ENCODE measurements at regions not wholly inside any gene's neighbourhood (a gene's known extent, or its start where the extent isn't known, plus 50 kb on each side); places are given as distances from the start of the nearest gene placed in this dataset.

GRCh38 chr13:34756136-34756535 lies 185.9 kb upstream of the NBEA start:
- no peak overlapping the region for H3K4me3 ChIP-seq (replicated peaks; ENCODE audit: insufficient read depth, low read length)
- peaks cover 6% of the 10 kb centered on the region for H3K27me3 ChIP-seq (ENCODE audit: insufficient read depth, poor library complexity, severe bottlenecking)
- no peak overlapping the region for H3K27ac ChIP-seq (replicated peaks)
- TF ChIP-seq SPI1 (IDR thresholded peaks at IDR 0.05; ENCODE audit: borderline replicate concordance, low read depth) = no peak
- no peak for TF ChIP-seq POLR2AphosphoS5 (IDR thresholded peaks at IDR 0.05; ENCODE audit: low read depth)
- TF ChIP-seq, protein P1, sequence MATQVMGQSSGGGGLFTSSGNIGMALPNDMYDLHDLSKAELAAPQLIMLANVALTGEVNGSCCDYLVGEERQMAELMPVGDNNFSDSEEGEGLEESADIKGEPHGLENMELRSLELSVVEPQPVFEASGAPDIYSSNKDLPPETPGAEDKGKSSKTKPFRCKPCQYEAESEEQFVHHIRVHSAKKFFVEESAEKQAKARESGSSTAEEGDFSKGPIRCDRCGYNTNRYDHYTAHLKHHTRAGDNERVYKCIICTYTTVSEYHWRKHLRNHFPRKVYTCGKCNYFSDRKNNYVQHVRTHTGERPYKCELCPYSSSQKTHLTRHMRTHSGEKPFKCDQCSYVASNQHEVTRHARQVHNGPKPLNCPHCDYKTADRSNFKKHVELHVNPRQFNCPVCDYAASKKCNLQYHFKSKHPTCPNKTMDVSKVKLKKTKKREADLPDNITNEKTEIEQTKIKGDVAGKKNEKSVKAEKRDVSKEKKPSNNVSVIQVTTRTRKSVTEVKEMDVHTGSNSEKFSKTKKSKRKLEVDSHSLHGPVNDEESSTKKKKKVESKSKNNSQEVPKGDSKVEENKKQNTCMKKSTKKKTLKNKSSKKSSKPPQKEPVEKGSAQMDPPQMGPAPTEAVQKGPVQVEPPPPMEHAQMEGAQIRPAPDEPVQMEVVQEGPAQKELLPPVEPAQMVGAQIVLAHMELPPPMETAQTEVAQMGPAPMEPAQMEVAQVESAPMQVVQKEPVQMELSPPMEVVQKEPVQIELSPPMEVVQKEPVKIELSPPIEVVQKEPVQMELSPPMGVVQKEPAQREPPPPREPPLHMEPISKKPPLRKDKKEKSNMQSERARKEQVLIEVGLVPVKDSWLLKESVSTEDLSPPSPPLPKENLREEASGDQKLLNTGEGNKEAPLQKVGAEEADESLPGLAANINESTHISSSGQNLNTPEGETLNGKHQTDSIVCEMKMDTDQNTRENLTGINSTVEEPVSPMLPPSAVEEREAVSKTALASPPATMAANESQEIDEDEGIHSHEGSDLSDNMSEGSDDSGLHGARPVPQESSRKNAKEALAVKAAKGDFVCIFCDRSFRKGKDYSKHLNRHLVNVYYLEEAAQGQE (IDR thresholded peaks at IDR 0.05; ENCODE audit: insufficient replicate concordance, low read depth) = no peak
- TF ChIP-seq, protein P2, sequence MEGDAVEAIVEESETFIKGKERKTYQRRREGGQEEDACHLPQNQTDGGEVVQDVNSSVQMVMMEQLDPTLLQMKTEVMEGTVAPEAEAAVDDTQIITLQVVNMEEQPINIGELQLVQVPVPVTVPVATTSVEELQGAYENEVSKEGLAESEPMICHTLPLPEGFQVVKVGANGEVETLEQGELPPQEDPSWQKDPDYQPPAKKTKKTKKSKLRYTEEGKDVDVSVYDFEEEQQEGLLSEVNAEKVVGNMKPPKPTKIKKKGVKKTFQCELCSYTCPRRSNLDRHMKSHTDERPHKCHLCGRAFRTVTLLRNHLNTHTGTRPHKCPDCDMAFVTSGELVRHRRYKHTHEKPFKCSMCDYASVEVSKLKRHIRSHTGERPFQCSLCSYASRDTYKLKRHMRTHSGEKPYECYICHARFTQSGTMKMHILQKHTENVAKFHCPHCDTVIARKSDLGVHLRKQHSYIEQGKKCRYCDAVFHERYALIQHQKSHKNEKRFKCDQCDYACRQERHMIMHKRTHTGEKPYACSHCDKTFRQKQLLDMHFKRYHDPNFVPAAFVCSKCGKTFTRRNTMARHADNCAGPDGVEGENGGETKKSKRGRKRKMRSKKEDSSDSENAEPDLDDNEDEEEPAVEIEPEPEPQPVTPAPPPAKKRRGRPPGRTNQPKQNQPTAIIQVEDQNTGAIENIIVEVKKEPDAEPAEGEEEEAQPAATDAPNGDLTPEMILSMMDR (IDR thresholded peaks at IDR 0.05; ENCODE audit: insufficient read depth, low read length) = no peak
- no peak for TF ChIP-seq GABPA (IDR thresholded peaks at IDR 0.05; ENCODE audit: low read depth)
- DNase-seq (ENCODE audit: low read depth in 1 of 2, low spot score in 1 of 2) = no peak

- Histone ChIP-seq H3K4me3 (replicated peaks; ENCODE audit: insufficient read depth, low read length) (no peak overlapping the region), H3K27me3 (ENCODE audit: insufficient read depth, poor library complexity, severe bottlenecking) (peaks cover 6% of the 10 kb centered on the region), H3K27ac (replicated peaks) (no peak overlapping the region)
- DNase-seq (ENCODE audit: low read depth in 1 of 2, low spot score in 1 of 2) = no peak
- TF ChIP-seq SPI1 (IDR thresholded peaks at IDR 0.05; ENCODE audit: borderline replicate concordance, low read depth) = no peak
- TF ChIP-seq, protein P1 (IDR thresholded peaks at IDR 0.05; ENCODE audit: insufficient replicate concordance, low read depth) = no peak
- no peak for TF ChIP-seq POLR2AphosphoS5 (IDR thresholded peaks at IDR 0.05; ENCODE audit: low read depth)
- no peak for TF ChIP-seq GABPA (IDR thresholded peaks at IDR 0.05; ENCODE audit: low read depth)
- TF ChIP-seq, protein P2 (IDR thresholded peaks at IDR 0.05; ENCODE audit: insufficient read depth, low read length) = no peak
These were observed 185.5 kb upstream of the NBEA start for GRCh38 chr13:34756572-34756971.

GRCh38 chr13:34757441-34757840 lies 184.6 kb upstream of the NBEA start:
- TF ChIP-seq, protein P2 (IDR thresholded peaks at IDR 0.05; ENCODE audit: insufficient read depth, low read length) = no peak
- TF ChIP-seq GABPA (IDR thresholded peaks at IDR 0.05; ENCODE audit: low read depth) (no peak), SPI1 (IDR thresholded peaks at IDR 0.05; ENCODE audit: borderline replicate concordance, low read depth) (no peak), POLR2AphosphoS5 (IDR thresholded peaks at IDR 0.05; ENCODE audit: low read depth) (no peak)
- TF ChIP-seq, protein P1 (IDR thresholded peaks at IDR 0.05; ENCODE audit: insufficient replicate concordance, low read depth) = no peak
- Histone ChIP-seq H3K4me3 (replicated peaks; ENCODE audit: insufficient read depth, low read length) (no peak overlapping the region), H3K27ac (replicated peaks) (no peak overlapping the region), H3K27me3 (ENCODE audit: insufficient read depth, poor library complexity, severe bottlenecking) (peaks cover 6% of the 10 kb centered on the region)
- no peak for DNase-seq (ENCODE audit: low read depth in 1 of 2, low spot score in 1 of 2)

Data from HL-60 (cell line).